DMS153 (cell line): ENCODE measurements at regions not wholly inside any gene's neighbourhood (a gene's known extent, or its start where the extent isn't known, plus 50 kb on each side); places are given as distances from the start of the nearest gene placed in this dataset.
A peak's percentile ranks its signal among the peaks of the same experiment; 100 is the strongest.
"Not testable (repeated sequence)": the region's sequence is repeated elsewhere in the genome, so short reads cannot be mapped to it uniquely, and the experiment has no call there.

Experiments
- DNase-seq: peaks from one replicate; lab custom pipeline; 2025; lab: John Stamatoyannopoulos, UW

- DNase-seq = no peak
Measured at GRCh38 chr18:1296237-1296636, 391.6 kb downstream of the ADCYAP1 start.

DNA sequence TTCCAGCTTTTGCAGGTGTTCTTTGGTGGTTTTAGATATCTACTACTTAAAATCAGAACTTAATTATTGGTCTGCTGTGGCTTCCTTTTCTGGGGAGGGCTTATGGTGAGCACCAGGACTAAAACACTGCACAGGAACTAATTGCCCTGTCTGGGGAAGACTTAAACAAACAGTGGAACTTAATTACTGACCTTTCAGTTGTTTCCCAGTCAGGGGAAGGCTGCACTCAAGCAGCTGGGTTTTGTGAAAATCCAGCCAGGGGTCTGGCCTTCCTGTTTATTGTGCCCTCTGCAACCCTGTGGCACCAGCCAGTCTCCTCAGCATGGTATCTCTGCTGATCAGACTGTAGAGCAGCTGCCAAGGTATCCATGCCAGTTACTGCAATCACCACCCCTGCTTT, 398.2 kb downstream of the ADCYAP1 start:
- no peak for DNase-seq

- DNase-seq = no peak
Measured at GRCh38 chr18:1304392-1304992, 399.8 kb downstream of the ADCYAP1 start.

DNA sequence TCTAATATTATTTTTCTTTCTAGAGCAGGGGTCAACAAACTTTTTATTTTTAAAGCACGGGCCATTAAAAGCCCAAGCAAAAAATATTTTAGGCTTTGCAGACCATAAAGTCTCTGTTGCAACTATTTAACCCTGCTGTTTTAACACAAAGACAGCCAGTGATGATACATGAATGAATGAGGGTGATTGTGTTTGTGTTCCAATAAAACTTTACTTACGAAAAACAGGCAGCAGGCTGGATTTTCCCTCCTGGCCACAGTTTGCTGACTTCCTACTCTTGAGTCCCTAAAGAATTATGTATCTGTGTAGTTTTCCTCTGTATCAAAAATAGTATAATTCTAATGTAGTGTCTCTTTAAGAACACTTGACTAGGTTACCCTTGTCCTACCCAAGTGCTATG, 402.0 kb downstream of the ADCYAP1 start:
- no peak for DNase-seq

GRCh38 chr18:1308686-1309085, 404.0 kb downstream of the ADCYAP1 start:
- no peak for DNase-seq

- no peak for DNase-seq
Measured at GRCh38 chr18:1311376-1311775, 406.7 kb downstream of the ADCYAP1 start.

DNA sequence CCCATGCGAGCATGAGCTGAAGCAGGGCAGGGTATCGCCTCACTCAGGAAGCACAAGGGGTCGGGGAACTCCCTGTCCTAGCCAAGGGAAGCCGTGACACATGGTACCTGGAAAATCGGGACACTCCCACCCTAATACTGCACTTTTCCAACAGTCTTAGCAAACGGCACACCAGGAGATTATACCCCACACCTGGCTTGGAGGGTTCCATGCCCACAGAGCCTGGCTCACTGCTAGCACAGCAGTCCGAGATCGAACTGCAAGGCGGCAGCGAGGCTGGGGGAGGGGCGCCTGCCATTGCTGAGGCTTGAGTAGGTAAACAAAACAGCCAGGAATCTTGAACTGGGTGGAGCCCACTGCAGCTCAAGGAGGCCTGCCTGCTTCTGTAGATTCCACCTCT, 430.7 kb downstream of the ADCYAP1 start:
- not testable (repeated sequence) for DNase-seq

DNA sequence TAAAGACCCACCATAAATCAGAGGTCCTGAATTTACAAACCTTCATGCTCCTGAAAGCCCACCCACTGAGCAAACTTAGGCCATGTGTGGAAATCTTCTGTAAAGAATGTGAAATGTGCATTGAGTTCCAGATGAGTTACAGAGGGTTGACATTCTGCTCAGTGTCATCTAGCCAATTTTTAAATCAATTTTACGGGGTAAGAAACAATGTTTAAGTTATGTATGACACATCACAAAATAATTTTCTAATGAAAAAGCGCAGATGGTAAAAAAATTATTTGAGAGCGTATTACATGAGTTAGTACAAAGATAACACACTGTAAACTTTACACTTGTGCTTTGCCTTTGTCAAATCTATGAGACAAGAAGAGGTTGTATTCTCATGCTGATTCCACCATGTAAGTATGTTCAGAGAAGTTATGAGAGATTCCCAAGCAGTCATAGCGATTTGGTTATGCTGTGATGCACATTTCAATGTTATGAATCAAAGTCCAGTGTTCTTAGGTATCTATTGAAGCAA, 446.3 kb downstream of the ADCYAP1 start:
- DNase-seq = no peak

GRCh38 chr18:1353025-1353424, 448.4 kb downstream of the ADCYAP1 start:
- DNase-seq = no peak

DNA sequence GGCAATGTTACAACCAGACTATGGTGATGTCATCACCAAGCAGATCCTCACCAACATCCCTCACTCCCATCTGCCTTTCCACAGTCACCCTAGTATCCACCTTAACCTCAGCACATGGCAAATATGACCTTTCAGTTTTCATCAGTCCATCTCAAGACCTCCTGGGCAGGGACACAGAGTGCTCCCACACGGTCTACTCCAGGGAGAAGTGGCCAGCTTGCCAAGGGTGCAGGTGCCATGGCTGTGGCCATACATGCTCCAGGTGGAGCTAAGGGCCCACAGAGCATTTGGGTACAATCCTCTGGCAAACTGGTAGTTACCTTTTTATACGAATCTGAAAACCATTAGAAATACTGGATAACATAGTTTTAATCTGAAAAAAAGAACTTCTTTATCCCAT, 453.1 kb downstream of the ADCYAP1 start:
- no peak for DNase-seq

- no peak for DNase-seq
Measured at GRCh38 chr18:1361936-1362335, 457.3 kb downstream of the ADCYAP1 start.

DNA sequence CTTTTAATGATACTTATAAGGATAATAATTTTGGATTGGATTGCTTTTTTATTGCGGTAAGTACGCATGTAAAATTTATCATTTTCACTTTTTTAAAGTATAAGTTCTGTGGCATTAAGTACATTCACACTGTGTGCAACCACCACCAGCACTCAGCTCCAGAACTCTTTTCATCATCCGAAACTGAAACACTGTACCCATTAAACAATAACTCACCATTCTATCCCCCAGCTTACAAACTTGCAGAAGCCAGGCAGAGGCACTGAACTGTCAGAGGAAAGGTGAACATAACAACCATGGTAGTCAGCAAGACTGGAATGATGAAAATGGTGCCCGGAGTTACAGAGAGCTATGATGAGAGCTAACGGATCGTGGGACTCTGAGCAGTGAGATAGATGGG, 465.9 kb downstream of the ADCYAP1 start:
- no peak for DNase-seq

DNA sequence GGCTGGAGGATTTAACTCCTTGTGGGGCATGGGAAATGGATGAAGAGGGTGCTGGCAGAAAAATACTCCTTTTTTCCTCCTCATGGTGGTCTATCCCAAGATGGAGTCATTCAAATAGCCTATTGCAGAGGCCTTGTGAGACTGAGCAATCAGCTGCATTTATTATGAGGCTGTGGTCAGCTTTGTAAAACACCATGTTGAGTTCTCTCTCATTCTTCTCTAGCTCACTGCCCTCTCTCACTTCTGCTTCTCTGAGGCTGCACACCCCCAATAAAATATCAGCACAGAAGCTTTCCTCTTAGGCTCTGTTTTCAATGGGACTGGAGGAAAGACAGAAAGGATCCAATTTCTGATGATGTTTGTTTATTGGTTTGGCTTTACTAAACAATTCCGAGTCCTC, 467.1 kb downstream of the ADCYAP1 start:
- no peak for DNase-seq

GRCh38 chr18:1383465-1383864, 478.8 kb downstream of the ADCYAP1 start:
- no peak for DNase-seq

GRCh38 chr18:1388468-1388867, 483.8 kb downstream of the ADCYAP1 start:
- DNase-seq = not testable (repeated sequence)

DNA sequence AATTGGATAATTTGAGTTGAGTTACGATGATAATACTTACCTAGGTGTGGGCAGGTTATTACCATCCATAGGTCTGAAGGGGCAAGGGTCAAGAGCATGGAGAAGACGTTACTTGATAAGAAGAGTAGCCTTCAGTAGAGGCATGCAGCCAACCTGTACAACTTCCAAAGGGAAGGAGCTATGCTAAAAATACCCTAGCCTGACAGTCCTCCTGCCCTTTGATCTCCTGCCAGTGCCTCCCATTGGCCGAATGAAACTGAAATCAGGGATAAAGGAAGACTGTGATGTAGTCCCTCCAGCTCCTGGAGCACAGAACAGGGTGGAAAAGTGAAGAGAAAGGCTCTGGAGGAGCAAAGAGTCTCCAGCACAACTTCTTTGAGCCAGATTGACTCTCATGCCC, 487.4 kb downstream of the ADCYAP1 start:
- DNase-seq = no peak

DNA sequence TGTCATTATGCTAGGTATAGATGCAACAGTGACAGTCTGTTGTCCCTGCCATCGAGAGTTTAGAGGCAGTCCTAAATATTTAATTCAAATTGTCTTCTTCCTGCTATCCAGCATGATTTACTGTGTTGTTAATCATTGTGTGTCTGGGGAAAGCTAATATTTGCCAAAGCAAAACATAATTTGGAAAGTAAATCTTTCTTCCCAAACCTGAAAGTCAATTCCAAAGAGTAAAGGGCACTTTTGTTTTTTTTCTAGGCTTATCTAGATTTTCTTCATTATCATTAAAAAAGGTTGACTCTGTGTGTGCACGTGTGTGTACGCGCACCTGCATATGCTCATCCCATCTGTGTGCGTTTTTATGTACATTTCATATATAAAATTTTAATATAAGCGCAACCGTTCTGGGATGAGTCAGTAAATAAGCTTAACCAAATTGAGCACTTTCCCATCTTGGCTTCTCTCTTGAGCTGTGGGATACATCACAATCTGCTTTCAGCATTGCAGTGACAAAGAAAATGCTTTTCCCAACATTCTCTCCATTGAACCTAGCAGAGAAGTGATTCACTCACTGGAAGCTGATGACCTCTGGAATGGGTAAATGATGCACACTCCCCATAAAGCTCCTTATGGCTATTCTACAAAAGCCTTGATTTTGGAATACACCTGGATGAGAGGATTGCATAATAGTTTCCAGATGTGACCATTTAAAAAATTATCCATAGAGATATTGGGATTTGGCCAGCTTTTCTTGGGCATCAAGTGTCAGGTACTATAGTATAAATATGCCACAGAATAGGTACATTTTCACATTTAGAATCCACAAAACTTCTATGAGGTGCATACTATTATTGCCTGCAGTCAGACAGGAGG, 488.4 kb downstream of the ADCYAP1 start:
- DNase-seq = peak; percentile 15

GRCh38 chr18:1393929-1394328, 489.3 kb downstream of the ADCYAP1 start:
- no peak for DNase-seq

GRCh38 chr18:1394426-1394825, 489.8 kb downstream of the ADCYAP1 start:
- DNase-seq = no peak

- DNase-seq = no peak
Measured at GRCh38 chr18:1394966-1395365, 490.3 kb downstream of the ADCYAP1 start.

DNA sequence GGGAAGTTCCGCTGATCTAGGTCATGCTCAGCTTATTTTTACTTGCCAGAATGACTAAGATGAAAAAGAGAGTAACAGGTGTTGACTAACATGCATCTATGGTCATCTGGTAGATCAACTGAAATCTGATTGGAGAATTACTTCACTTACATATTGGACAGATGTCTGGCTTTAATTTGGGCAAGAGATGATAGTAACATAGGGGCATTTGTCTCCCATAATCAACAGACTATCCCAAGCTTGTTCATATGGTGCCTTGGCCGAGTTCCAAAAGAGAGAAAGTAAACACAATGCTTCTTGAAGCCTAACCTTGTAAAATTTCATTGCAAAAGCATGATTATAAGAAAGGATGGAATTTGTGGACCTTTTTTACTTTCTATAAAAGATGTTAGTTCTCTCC, 503.7 kb downstream of the ADCYAP1 start:
- DNase-seq = no peak

GRCh38 chr18:1412655-1413322, 508.1 kb downstream of the ADCYAP1 start:
- DNase-seq = no peak

DNA sequence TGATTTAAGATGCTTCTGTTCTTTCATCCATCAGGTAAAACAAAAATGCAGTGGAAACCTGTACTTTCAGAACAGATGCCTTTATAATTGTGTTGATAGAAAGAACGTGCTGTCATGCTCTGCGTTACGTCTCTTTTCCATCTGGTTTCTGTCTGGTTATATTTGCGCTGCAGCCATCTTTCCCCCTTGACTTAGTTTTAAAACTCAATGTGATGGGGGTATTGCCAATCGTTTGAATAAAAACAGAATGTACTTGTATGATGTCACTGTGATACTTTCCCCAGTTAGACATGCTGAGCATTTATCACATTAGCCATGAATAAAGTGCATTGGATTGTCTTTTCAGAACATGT, 508.6 kb downstream of the ADCYAP1 start:
- DNase-seq = no peak
